IMR-90 (cell line): ENCODE measurements at regions not wholly inside any gene's neighbourhood (a gene's known extent, or its start where the extent isn't known, plus 50 kb on each side); places are given as distances from the start of the nearest gene placed in this dataset.

Experiments
- ATAC-seq: fragments of 200-7000 bp; cut with Tn5 transposase; 2 replicates; pipeline ENCODE4 v1.9.1; 2020; ENCODE audit warnings: low read depth, mild to moderate bottlenecking, moderate library complexity
- BruUV-seq: library from RNA; stranded (reverse); fragments of 400-500 nt; replicated peaks from 2 replicates; lab custom pipeline; 2021; lab: Mats Ljungman, UMichigan
- CTCF ChIA-PET: fragments of 300-600 bp; formaldehyde crosslinking; extraction: SDS; loops from one replicate; lab custom pipeline; 2021; ENCODE audit warnings: antibody characterized with exemption; lab: Yijun Ruan, JAX
- POLR2A ChIA-PET: fragments of 300-600 bp; sonication (Branson Sonifier 250); formaldehyde crosslinking; loops from one replicate; lab custom pipeline; 2022; ENCODE audit warnings: antibody characterized with exemption; ENCODE audit not compliant: unreplicated experiment; lab: Charles Lee
- DNase-seq: peaks from one replicate; pipeline ENCODE4 v3.0.0; 2013
- H2AFZ ChIP-seq: replicated peaks from 2 replicates; pipeline ENCODE3; 2013; ENCODE audit warnings: low read length, mild to moderate bottlenecking; ENCODE audit not compliant: poor library complexity
- H2AK5ac ChIP-seq: 2 replicates; pipeline ENCODE4 v1.6.1; 2013; ENCODE audit warnings: low read depth, low read length, inconsistent platforms
- H2AK9ac ChIP-seq: replicated peaks from 2 replicates; pipeline ENCODE3; 2013; ENCODE audit warnings: mild to moderate bottlenecking, low read depth, low read length, moderate library complexity; ENCODE audit not compliant: poor library complexity
- H2BK120ac ChIP-seq: 2 replicates; pipeline ENCODE4 v1.6.1; 2013; ENCODE audit warnings: low read depth, low read length, inconsistent platforms
- H2BK15ac ChIP-seq: 3 replicates; pipeline ENCODE4 v1.6.1; 2013; ENCODE audit warnings: low read depth, low read length, inconsistent platforms
- H2BK20ac ChIP-seq: 2 replicates; pipeline ENCODE4 v1.6.1; 2013; ENCODE audit warnings: low read depth, mild to moderate bottlenecking, inconsistent platforms, low read length, moderate library complexity
- H2BK5ac ChIP-seq: 2 replicates; pipeline ENCODE4 v1.6.1; 2013; ENCODE audit warnings: mild to moderate bottlenecking, low read depth, low read length, inconsistent platforms; ENCODE audit not compliant: poor library complexity, severe bottlenecking
- H3K14ac ChIP-seq: replicated peaks from 2 replicates; pipeline ENCODE4 v1.6.1; 2013; ENCODE audit warnings: low read depth, low read length, inconsistent platforms
- H3K18ac ChIP-seq: 2 replicates; pipeline ENCODE4 v1.6.1; 2013; ENCODE audit warnings: low read depth, low read length, control low read depth
- H3K23ac ChIP-seq: 2 replicates; pipeline ENCODE4 v1.6.1; 2013; ENCODE audit warnings: low read depth, low read length, inconsistent platforms
- H3K27ac ChIP-seq: 2 replicates; pipeline ENCODE4 v1.5.1; 2013; ENCODE audit warnings: mild to moderate bottlenecking, control low read depth, low read length; ENCODE audit not compliant: insufficient read depth
- H3K27me3 ChIP-seq: 2 replicates; pipeline ENCODE4 v1.6.1; 2013; ENCODE audit warnings: low read length; ENCODE audit not compliant: control insufficient read depth, insufficient read depth
- H3K36me3 ChIP-seq: 2 replicates; pipeline ENCODE4 v1.6.1; 2013; ENCODE audit warnings: low read length, mixed read lengths; ENCODE audit not compliant: control insufficient read depth, insufficient read depth
- H3K4ac ChIP-seq: 2 replicates; pipeline ENCODE4 v1.6.1; 2013; ENCODE audit warnings: low read depth, low read length, inconsistent platforms
- H3K4me1 ChIP-seq: 2 replicates; pipeline ENCODE4 v1.6.1; 2013; ENCODE audit warnings: low read length, mixed read lengths; ENCODE audit not compliant: control insufficient read depth, insufficient read depth
- H3K4me2 ChIP-seq: 2 replicates; pipeline ENCODE4 v1.6.1; 2013; ENCODE audit warnings: low read depth, mild to moderate bottlenecking, control low read depth, low read length, moderate library complexity
- H3K4me3 ChIP-seq: 2 replicates; pipeline ENCODE4 v1.5.1; 2013; ENCODE audit warnings: low read depth, mild to moderate bottlenecking, control low read depth, low read length, moderate library complexity; ENCODE audit not compliant: insufficient read depth
- H3K56ac ChIP-seq: 2 replicates; pipeline ENCODE4 v1.6.1; 2013; ENCODE audit warnings: low read length, inconsistent platforms; ENCODE audit not compliant: insufficient read depth; ENCODE audit errors: extremely low read depth
- H3K79me1 ChIP-seq, 2 experiments: 2 replicates each; pipeline ENCODE4 v1.6.1; 2013; ENCODE audit warnings: low read length in 2 of 2, inconsistent platforms in 1 of 2, low read depth in 1 of 2
- H3K9ac ChIP-seq: 2 replicates; pipeline ENCODE4 v1.6.1; 2013; ENCODE audit warnings: low read depth, low read length, control low read depth
- H3K9me1 ChIP-seq: 2 replicates; pipeline ENCODE4 v1.6.1; 2013; ENCODE audit warnings: low read length, inconsistent platforms; ENCODE audit not compliant: insufficient read depth
- H3K9me3 ChIP-seq: 2 replicates; pipeline ENCODE4 v1.6.1; 2013; ENCODE audit warnings: low read length; ENCODE audit not compliant: control insufficient read depth, insufficient read depth
- H4K20me1 ChIP-seq: 2 replicates; pipeline ENCODE4 v1.6.1; 2013; ENCODE audit warnings: low read length, inconsistent platforms; ENCODE audit not compliant: insufficient read depth
- H4K5ac ChIP-seq: 2 replicates; pipeline ENCODE4 v1.6.1; 2013; ENCODE audit warnings: mild to moderate bottlenecking, low read depth, low read length, control low read depth
- H4K8ac ChIP-seq, 2 experiments: 2 replicates each; pipeline ENCODE4 v1.6.1; 2013; ENCODE audit warnings: low read depth in 2 of 2, low read length in 2 of 2, control low read depth in 1 of 2, inconsistent platforms in 1 of 2
- H4K91ac ChIP-seq: 2 replicates; pipeline ENCODE4 v1.6.1; 2013; ENCODE audit warnings: low read depth, low read length, inconsistent platforms; ENCODE audit not compliant: insufficient read depth
- BHLHE40 ChIP-seq: fragments of 150-350 bp; IDR thresholded peaks from 2 replicates; pipeline ENCODE4 v1.6.1; 2016; ENCODE audit warnings: mild to moderate bottlenecking, low read depth, low read length
- CEBPB ChIP-seq: IDR thresholded peaks from 2 replicates; pipeline ENCODE4 v1.6.1; 2012; ENCODE audit warnings: low read depth, low read length, improper control_type of control experiment
- CHD1 ChIP-seq: IDR thresholded peaks from 2 replicates; pipeline ENCODE4 v1.6.1; 2012; ENCODE audit warnings: low read depth, low read length, improper control_type of control experiment
- FOS ChIP-seq: fragments of 150-350 bp; IDR thresholded peaks from 2 replicates; pipeline ENCODE4 v1.6.1; 2016; ENCODE audit warnings: low read depth, low read length
- MAFK ChIP-seq: IDR thresholded peaks from 2 replicates; pipeline ENCODE4 v1.6.1; 2012; ENCODE audit warnings: low read depth, low read length, improper control_type of control experiment
- MAZ ChIP-seq: IDR thresholded peaks from 2 replicates; pipeline ENCODE4 v1.6.1; 2012; ENCODE audit warnings: low read depth, mild to moderate bottlenecking, low read length, improper control_type of control experiment, moderate library complexity, borderline replicate concordance
- MXI1 ChIP-seq: IDR thresholded peaks from 2 replicates; pipeline ENCODE4 v1.6.1; 2012; ENCODE audit warnings: low read depth, mild to moderate bottlenecking, low read length, moderate library complexity, borderline replicate concordance
- NFE2L2 ChIP-seq: fragments of 150-350 bp; IDR thresholded peaks from 2 replicates; pipeline ENCODE4 v1.6.1; 2016; ENCODE audit warnings: low read depth, mild to moderate bottlenecking, low read length
- POLR2A ChIP-seq: IDR thresholded peaks from 2 replicates; pipeline ENCODE4 v1.6.1; 2012; ENCODE audit warnings: mild to moderate bottlenecking, low read depth, low read length
- RAD21 ChIP-seq: IDR thresholded peaks from 2 replicates; pipeline ENCODE4 v1.6.1; 2012; ENCODE audit warnings: low read length, improper control_type of control experiment
- RCOR1 ChIP-seq: IDR thresholded peaks from 2 replicates; pipeline ENCODE4 v1.6.1; 2012; ENCODE audit warnings: mild to moderate bottlenecking, low read length, improper control_type of control experiment; ENCODE audit not compliant: insufficient replicate concordance
- RFX5 ChIP-seq: IDR thresholded peaks from 2 replicates; pipeline ENCODE4 v1.8.0; 2012; ENCODE audit warnings: low read depth, mild to moderate bottlenecking, low read length, moderate library complexity
- SMC3 ChIP-seq: fragments of 150-350 bp; IDR thresholded peaks from 2 replicates; pipeline ENCODE4 v1.6.1; 2016; ENCODE audit warnings: low read depth, mild to moderate bottlenecking, antibody characterized with exemption, low read length, moderate library complexity
- USF2 ChIP-seq: fragments of 150-350 bp; IDR thresholded peaks from 2 replicates; pipeline ENCODE4 v1.6.1; 2017; ENCODE audit warnings: mild to moderate bottlenecking, antibody characterized with exemption, low read length, low read depth
- WGBS, 2 experiments: methylation state at CpG; one replicate each; pipeline versions ENCODE4 v1.1.5 to v1.1.7; 2013; ENCODE audit warnings: missing lambda C conversion rate in 2 of 2; ENCODE audit not compliant: insufficient read length in 1 of 2; ENCODE audit errors: extremely low coverage in 2 of 2; 5-methylcytosine and 5-hydroxymethylcytosine counted together
- dilution Hi-C: fragments of 300-500 bp; cut with HindIII; formaldehyde crosslinking; loops from one replicate; pipeline ENCODE4 v1.14.3; 2018; ENCODE audit warnings: low sequenced_read_pairs; ENCODE audit not compliant: unreplicated experiment
- in situ Hi-C: fragments of 300-500 bp; cut with MboI; formaldehyde crosslinking; loops from 3 replicates; pipeline ENCODE4 v1.14.3; 2019; ENCODE audit warnings: low sequenced_read_pairs, inconsistent platforms, mixed read lengths
- intact Hi-C: fragments of 100-400 bp; cut with micrococcal nuclease; formaldehyde crosslinking; loops from 2 replicates; pipeline ENCODE4 v1.10.0; 2022
- TF ChIP-seq, protein P1 (sequence below): fragments of 150-350 bp; IDR thresholded peaks from 2 replicates; pipeline ENCODE4 v1.6.1; 2016; ENCODE audit warnings: low read depth, mild to moderate bottlenecking, low read length, moderate library complexity, borderline replicate concordance
- TF ChIP-seq, protein P2 (sequence below): conservative IDR thresholded peaks from 2 replicates; pipeline ENCODE4 v1.5.1; 2012; ENCODE audit warnings: mild to moderate bottlenecking, low read depth, low read length, improper control_type of control experiment

GRCh38 chr11:115927823-115928329 is 423.7 kb upstream of the CADM1 start:
- no peak for TF ChIP-seq CEBPB
- no peak for TF ChIP-seq SMC3
- TF ChIP-seq, protein P1, sequence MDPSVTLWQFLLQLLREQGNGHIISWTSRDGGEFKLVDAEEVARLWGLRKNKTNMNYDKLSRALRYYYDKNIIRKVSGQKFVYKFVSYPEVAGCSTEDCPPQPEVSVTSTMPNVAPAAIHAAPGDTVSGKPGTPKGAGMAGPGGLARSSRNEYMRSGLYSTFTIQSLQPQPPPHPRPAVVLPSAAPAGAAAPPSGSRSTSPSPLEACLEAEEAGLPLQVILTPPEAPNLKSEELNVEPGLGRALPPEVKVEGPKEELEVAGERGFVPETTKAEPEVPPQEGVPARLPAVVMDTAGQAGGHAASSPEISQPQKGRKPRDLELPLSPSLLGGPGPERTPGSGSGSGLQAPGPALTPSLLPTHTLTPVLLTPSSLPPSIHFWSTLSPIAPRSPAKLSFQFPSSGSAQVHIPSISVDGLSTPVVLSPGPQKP = no peak
- no peak for TF ChIP-seq RCOR1
- no peak for TF ChIP-seq MAFK
- no peak for TF ChIP-seq FOS
- TF ChIP-seq MAZ = no peak
- TF ChIP-seq BHLHE40 = no peak
- TF ChIP-seq RFX5 = no peak
- no peak for TF ChIP-seq NFE2L2
- TF ChIP-seq, protein P2, sequence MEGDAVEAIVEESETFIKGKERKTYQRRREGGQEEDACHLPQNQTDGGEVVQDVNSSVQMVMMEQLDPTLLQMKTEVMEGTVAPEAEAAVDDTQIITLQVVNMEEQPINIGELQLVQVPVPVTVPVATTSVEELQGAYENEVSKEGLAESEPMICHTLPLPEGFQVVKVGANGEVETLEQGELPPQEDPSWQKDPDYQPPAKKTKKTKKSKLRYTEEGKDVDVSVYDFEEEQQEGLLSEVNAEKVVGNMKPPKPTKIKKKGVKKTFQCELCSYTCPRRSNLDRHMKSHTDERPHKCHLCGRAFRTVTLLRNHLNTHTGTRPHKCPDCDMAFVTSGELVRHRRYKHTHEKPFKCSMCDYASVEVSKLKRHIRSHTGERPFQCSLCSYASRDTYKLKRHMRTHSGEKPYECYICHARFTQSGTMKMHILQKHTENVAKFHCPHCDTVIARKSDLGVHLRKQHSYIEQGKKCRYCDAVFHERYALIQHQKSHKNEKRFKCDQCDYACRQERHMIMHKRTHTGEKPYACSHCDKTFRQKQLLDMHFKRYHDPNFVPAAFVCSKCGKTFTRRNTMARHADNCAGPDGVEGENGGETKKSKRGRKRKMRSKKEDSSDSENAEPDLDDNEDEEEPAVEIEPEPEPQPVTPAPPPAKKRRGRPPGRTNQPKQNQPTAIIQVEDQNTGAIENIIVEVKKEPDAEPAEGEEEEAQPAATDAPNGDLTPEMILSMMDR = no peak
- no peak for TF ChIP-seq POLR2A
- no peak for TF ChIP-seq MXI1
- TF ChIP-seq RAD21 = no peak
- TF ChIP-seq CHD1 = no peak
- TF ChIP-seq USF2 = no peak
- Histone ChIP-seq H4K20me1 (no peaks in the 10 kb centered on the region), H3K36me3 (no peaks in the 10 kb centered on the region), H2AK9ac (no peak overlapping the region), H2AFZ (no peak overlapping the region), H3K18ac (no peak overlapping the region), H3K9ac (no peak overlapping the region), H3K4me3 (no peak overlapping the region), H2BK15ac (no peak overlapping the region), H3K27ac (no peak overlapping the region), H3K4me1 (no peaks in the 10 kb centered on the region; the same call in 1 of the 2 replicates), H2BK5ac (no peak overlapping the region), H2BK120ac (no peak overlapping the region), H4K8ac (no peak overlapping the region), H3K79me1 (no peaks in the 10 kb centered on the region), H3K9me1 (no peaks in the 10 kb centered on the region), H3K4ac (no peak overlapping the region), H3K14ac (no peak overlapping the region), H3K27me3 (peaks cover 4% of the 10 kb centered on the region; the same call in 1 of the 2 replicates), H3K23ac (no peak overlapping the region), H2BK20ac (no peak overlapping the region), H4K91ac (no peak overlapping the region), H3K4me2 (no peak overlapping the region), H3K9me3 (peaks cover 2% of the 10 kb centered on the region; the same call in 1 of the 2 replicates), H4K5ac (no peak overlapping the region), H2AK5ac (no peak overlapping the region), H3K56ac (no peak overlapping the region)
- no TSS peak for BruUV-seq
- dilution Hi-C loops = no loop called here
- POLR2A ChIA-PET = no interaction called here
- DNase-seq (no peak), ATAC-seq (no peak)
- in situ Hi-C loops = no loop called here
- 90% methylated on average over 4 of the region's 8 CpGs; no CpG with 5 or more reads in 1 of the 2 experiments for WGBS, 2 experiments
- intact Hi-C loops = no loop called here
- CTCF ChIA-PET = no interaction called here
